Adrenal gland (tissue), 5 donors: ENCODE measurements at regions not wholly inside any gene's neighbourhood (a gene's known extent, or its start where the extent isn't known, plus 50 kb on each side); places are given as distances from the start of the nearest gene placed in this dataset.

Experiments used
- POLR2A ChIP-seq, 2 donors: fragments of 450-650 bp; IDR thresholded peaks; one replicate each; pipeline ENCODE4 v1.6.1; 2017; ENCODE audit warnings: antibody characterized with exemption in 2 of 2, mild to moderate bottlenecking in 2 of 2, moderate library complexity in 1 of 2
- TF ChIP-seq, protein P1 (sequence below), 6 experiments: fragments of 450-650 bp in 4 of 6; fragments of 200-600 bp in 2 of 6; sonication (generic) in 1 of 6; IDR thresholded peaks; 1 replicate in 5 of 6; 2 replicates in 1 of 6; pipeline versions ENCODE4 v1.5.1 to v1.8.0; 2016 to 2021; ENCODE audit warnings: antibody characterized with exemption in 6 of 6, mild to moderate bottlenecking in 2 of 6, moderate library complexity in 1 of 6
- donor health status: DM: no; HTN: no; CAD: no.

DNA sequence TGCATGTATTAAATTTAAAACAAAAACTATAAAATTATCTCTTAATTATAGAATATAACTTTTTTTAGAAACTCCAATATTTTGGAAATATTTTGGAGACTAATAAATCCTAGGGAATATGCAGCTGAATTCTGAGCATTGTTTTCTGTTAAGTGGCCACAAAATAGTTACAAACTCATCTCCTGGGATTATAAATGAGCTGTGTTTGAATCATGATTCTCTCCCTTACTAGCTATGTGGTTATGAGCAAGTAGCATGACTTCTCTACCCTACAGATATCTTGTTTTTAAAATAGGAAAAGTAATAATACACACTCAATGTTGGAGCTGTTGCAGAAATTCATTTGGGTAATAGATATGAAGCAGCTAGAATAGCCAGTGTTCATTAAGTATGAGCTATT, 137.9 kb upstream of the ITGA4 start:
- TF ChIP-seq, protein P1, sequence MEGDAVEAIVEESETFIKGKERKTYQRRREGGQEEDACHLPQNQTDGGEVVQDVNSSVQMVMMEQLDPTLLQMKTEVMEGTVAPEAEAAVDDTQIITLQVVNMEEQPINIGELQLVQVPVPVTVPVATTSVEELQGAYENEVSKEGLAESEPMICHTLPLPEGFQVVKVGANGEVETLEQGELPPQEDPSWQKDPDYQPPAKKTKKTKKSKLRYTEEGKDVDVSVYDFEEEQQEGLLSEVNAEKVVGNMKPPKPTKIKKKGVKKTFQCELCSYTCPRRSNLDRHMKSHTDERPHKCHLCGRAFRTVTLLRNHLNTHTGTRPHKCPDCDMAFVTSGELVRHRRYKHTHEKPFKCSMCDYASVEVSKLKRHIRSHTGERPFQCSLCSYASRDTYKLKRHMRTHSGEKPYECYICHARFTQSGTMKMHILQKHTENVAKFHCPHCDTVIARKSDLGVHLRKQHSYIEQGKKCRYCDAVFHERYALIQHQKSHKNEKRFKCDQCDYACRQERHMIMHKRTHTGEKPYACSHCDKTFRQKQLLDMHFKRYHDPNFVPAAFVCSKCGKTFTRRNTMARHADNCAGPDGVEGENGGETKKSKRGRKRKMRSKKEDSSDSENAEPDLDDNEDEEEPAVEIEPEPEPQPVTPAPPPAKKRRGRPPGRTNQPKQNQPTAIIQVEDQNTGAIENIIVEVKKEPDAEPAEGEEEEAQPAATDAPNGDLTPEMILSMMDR (IDR thresholded peaks at IDR 0.05), result no peak
- TF ChIP-seq POLR2A (IDR thresholded peaks at IDR 0.05), result no peak
